Panc1 (cell line): ENCODE measurements at regions not wholly inside any gene's neighbourhood (a gene's known extent, or its start where the extent isn't known, plus 50 kb on each side); places are given as distances from the start of the nearest gene placed in this dataset.

Experiments used
- POLR2AphosphoS5 ChIP-seq: IDR thresholded peaks from 2 replicates; pipeline ENCODE4 v1.6.1; 2012; ENCODE audit warnings: mild to moderate bottlenecking, low read depth, low read length, moderate library complexity
- SIN3A ChIP-seq: IDR thresholded peaks from 2 replicates; pipeline ENCODE4 v1.6.1; 2012; ENCODE audit warnings: low read depth, mild to moderate bottlenecking, low read length, moderate library complexity, borderline replicate concordance; ENCODE audit not compliant: insufficient read depth
- TF ChIP-seq, protein P1 (sequence below): fragments of 450-650 bp; IDR thresholded peaks from 2 replicates; pipeline ENCODE4 v1.5.1; 2017; ENCODE audit warnings: mild to moderate bottlenecking
- TF ChIP-seq, protein P2 (sequence below), 2 experiments: IDR thresholded peaks; 2 replicates each; pipeline ENCODE4 v1.6.1; 2011 to 2012; ENCODE audit warnings: low read depth in 2 of 2, control low read depth in 1 of 2, low read length in 1 of 2, mild to moderate bottlenecking in 1 of 2, moderate library complexity in 1 of 2; ENCODE audit not compliant: insufficient read depth in 1 of 2

DNA sequence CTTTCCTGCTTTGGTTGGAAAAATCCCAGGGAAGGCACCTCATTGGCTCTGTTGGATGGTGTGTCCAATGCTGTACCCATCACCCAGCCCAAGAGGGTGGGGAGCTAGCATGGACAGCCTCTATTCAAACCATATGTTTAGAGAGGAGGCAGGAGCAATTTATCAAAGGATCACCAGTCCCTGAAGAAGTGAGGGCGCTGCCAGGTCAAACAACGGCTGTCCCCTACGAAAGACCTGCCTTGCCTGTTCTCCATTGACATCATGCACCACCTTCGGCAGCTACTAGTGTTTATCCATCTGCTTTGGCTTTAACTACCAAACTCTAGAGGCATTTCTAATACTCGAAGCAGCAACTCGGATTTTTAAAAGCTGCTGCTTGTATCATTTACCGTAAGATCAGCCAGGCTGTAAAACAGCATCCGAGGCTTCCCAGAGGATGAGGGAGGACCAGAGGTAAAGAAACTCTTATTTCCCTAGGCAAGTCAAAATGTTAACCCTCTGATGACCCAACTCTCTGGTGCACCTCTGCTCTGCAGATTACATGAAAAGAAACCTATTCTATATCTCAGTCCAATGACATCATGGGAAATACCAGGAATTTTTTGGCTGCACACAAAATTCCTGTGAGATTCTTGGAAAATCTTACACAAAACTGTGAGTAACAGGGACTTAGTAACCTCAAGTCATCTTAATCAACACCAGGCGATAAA is 720.9 kb upstream of the TBX3 start:
- TF ChIP-seq POLR2AphosphoS5 (no peak), SIN3A (no peak)
- TF ChIP-seq, protein P1, sequence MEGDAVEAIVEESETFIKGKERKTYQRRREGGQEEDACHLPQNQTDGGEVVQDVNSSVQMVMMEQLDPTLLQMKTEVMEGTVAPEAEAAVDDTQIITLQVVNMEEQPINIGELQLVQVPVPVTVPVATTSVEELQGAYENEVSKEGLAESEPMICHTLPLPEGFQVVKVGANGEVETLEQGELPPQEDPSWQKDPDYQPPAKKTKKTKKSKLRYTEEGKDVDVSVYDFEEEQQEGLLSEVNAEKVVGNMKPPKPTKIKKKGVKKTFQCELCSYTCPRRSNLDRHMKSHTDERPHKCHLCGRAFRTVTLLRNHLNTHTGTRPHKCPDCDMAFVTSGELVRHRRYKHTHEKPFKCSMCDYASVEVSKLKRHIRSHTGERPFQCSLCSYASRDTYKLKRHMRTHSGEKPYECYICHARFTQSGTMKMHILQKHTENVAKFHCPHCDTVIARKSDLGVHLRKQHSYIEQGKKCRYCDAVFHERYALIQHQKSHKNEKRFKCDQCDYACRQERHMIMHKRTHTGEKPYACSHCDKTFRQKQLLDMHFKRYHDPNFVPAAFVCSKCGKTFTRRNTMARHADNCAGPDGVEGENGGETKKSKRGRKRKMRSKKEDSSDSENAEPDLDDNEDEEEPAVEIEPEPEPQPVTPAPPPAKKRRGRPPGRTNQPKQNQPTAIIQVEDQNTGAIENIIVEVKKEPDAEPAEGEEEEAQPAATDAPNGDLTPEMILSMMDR = no peak
- TF ChIP-seq, protein P2, sequence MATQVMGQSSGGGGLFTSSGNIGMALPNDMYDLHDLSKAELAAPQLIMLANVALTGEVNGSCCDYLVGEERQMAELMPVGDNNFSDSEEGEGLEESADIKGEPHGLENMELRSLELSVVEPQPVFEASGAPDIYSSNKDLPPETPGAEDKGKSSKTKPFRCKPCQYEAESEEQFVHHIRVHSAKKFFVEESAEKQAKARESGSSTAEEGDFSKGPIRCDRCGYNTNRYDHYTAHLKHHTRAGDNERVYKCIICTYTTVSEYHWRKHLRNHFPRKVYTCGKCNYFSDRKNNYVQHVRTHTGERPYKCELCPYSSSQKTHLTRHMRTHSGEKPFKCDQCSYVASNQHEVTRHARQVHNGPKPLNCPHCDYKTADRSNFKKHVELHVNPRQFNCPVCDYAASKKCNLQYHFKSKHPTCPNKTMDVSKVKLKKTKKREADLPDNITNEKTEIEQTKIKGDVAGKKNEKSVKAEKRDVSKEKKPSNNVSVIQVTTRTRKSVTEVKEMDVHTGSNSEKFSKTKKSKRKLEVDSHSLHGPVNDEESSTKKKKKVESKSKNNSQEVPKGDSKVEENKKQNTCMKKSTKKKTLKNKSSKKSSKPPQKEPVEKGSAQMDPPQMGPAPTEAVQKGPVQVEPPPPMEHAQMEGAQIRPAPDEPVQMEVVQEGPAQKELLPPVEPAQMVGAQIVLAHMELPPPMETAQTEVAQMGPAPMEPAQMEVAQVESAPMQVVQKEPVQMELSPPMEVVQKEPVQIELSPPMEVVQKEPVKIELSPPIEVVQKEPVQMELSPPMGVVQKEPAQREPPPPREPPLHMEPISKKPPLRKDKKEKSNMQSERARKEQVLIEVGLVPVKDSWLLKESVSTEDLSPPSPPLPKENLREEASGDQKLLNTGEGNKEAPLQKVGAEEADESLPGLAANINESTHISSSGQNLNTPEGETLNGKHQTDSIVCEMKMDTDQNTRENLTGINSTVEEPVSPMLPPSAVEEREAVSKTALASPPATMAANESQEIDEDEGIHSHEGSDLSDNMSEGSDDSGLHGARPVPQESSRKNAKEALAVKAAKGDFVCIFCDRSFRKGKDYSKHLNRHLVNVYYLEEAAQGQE (IDR thresholded peaks at IDR 0.05; ENCODE audit: insufficient read depth in 1 of 2, low read depth in 2 of 2, low read length in 1 of 2) = no peak
